Colonic mucosa (tissue), 4 donors: ENCODE measurements at regions not wholly inside any gene's neighbourhood (a gene's known extent, or its start where the extent isn't known, plus 50 kb on each side); places are given as distances from the start of the nearest gene placed in this dataset.

Experiments
- DNase-seq: peaks from one replicate; pipeline ENCODE4 v3.0.0-alpha.2; 2020
- H3K27ac ChIP-seq: fragments of 200-600 bp; one replicate; pipeline ENCODE4 v1.8.0; 2021
- H3K27me3 ChIP-seq: fragments of 200-600 bp; one replicate; pipeline ENCODE4 v1.8.0; 2021
- H3K36me3 ChIP-seq: fragments of 200-600 bp; one replicate; pipeline ENCODE4 v1.8.0; 2021
- H3K4me1 ChIP-seq: fragments of 200-600 bp; one replicate; pipeline ENCODE4 v1.8.0; 2021; ENCODE audit warnings: mild to moderate bottlenecking
- H3K4me3 ChIP-seq: fragments of 200-600 bp; one replicate; pipeline ENCODE4 v1.8.0; 2021
- H3K9ac ChIP-seq, 2 donors: one replicate each; pipeline ENCODE4 v1.7.0; 2013; ENCODE audit warnings: control low read depth in 2 of 2, low read depth in 2 of 2, low read length in 2 of 2
- H3K9me3 ChIP-seq: fragments of 200-600 bp; one replicate; pipeline ENCODE4 v1.8.0; 2021
- intact Hi-C: fragments of 100-400 bp; cut with DNase I; formaldehyde crosslinking; loops from one replicate; pipeline ENCODE4 v1.14.1; 2022
- TF ChIP-seq, protein P1 (sequence below): fragments of 200-600 bp; IDR thresholded peaks from one replicate; pipeline ENCODE4 v1.8.0; 2022; ENCODE audit warnings: antibody characterized with exemption, mild to moderate bottlenecking
- donor health status: healthy.
- donor health status: DM: no; HTN: no; CAD: no.
- donor health status: DM: no; HTN: no; CAD: no.

DNA sequence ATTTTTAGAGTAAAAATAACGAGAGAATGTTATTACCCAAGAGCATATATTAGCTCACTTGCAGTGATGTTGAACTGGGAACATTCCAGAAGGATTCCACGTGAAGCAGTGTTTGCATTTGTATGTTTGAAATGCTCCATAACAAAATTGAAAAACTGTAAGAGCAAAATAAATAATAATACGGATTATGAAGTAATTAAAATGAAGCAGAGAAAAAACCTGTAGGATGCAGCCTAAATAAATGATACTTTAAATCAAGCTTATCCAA, 203.3 kb downstream of the BAMBI start:
- Histone ChIP-seq H3K27me3 (no peaks in the 10 kb centered on the region), H3K36me3 (no peaks in the 10 kb centered on the region), H3K9me3 (no peaks in the 10 kb centered on the region), H3K27ac (no peak overlapping the region), H3K4me3 (no peak overlapping the region), H3K9ac (no peak overlapping the region), H3K4me1 (no peaks in the 10 kb centered on the region)
- DNase-seq: no peak
- intact Hi-C loops: no loop called here
- TF ChIP-seq, protein P1, sequence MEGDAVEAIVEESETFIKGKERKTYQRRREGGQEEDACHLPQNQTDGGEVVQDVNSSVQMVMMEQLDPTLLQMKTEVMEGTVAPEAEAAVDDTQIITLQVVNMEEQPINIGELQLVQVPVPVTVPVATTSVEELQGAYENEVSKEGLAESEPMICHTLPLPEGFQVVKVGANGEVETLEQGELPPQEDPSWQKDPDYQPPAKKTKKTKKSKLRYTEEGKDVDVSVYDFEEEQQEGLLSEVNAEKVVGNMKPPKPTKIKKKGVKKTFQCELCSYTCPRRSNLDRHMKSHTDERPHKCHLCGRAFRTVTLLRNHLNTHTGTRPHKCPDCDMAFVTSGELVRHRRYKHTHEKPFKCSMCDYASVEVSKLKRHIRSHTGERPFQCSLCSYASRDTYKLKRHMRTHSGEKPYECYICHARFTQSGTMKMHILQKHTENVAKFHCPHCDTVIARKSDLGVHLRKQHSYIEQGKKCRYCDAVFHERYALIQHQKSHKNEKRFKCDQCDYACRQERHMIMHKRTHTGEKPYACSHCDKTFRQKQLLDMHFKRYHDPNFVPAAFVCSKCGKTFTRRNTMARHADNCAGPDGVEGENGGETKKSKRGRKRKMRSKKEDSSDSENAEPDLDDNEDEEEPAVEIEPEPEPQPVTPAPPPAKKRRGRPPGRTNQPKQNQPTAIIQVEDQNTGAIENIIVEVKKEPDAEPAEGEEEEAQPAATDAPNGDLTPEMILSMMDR: no peak

DNA sequence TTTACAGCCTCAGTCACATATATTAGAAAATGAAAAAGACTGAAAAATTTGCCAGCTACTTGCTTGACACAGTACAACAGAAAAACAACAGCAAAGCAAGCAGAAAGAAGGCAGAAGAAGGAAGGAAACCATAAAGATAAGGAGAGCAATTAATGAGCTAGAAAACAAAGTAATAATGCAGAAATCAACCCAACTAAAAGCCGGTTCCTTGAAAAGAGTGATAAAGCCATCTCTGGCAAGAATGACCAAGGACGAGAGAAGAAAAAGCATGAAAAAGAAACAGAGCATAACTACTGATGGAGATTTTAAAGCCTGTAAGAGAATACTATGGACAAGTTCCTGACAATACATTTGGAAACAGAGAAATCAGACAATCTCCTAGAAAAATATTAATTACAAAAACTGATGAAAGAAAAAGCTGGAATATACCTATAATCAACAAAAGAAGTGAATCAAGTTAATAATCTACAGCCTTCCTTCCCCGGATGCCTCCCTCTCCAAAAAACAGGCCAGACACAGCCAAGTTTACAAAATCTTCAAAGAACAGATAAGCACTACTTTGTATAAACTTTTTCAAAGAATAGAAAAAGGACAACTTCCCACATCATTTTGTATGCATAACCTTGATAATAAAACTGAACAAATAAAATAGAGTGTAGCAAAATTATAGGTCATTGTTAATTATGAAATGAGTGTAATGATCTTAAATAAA, 204.0 kb downstream of the BAMBI start:
- Histone ChIP-seq H3K36me3 (no peaks in the 10 kb centered on the region), H3K27ac (no peak overlapping the region), H3K4me1 (no peaks in the 10 kb centered on the region), H3K9ac (no peak overlapping the region), H3K4me3 (no peak overlapping the region), H3K27me3 (no peaks in the 10 kb centered on the region), H3K9me3 (no peaks in the 10 kb centered on the region)
- no peak for DNase-seq
- TF ChIP-seq, protein P1: no peak
- intact Hi-C loops: no loop called here

DNA sequence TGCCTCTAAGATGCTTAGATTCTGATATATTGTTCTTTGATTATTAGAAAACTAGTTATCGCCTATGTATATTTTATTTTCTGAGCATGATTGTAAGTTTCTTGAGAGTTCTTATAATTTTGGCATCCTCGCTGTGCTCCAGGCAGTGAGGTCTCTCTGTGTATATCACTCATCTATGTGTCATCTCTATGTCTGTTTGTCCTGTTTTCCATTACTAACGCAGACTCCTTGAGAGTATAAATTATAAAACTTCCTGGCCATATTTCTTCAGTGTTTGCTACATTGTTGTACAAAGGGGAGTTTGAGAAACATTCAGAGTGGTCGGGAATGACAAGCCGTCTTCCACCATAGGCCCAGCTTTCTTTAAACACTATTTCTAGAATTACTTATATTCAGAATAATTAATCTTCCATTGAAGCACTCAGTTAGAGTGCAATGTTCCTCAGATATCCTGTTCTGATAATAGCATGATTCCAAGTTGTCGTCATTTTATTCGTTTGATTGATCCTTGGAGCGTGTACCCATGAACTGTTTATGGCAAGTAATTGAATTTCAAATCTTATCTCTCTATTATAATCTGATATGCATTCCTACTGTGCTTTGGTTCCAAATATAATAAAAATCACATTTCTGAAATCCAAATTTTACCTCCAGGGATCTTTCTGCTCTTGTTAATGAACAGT, 206.6 kb downstream of the BAMBI start:
- intact Hi-C loops: no loop called here
- Histone ChIP-seq H3K9ac (no peak overlapping the region), H3K4me1 (no peaks in the 10 kb centered on the region), H3K27ac (no peak overlapping the region), H3K4me3 (no peak overlapping the region), H3K27me3 (no peaks in the 10 kb centered on the region), H3K36me3 (no peaks in the 10 kb centered on the region), H3K9me3 (no peaks in the 10 kb centered on the region)
- DNase-seq: no peak
- TF ChIP-seq, protein P1: no peak

DNA sequence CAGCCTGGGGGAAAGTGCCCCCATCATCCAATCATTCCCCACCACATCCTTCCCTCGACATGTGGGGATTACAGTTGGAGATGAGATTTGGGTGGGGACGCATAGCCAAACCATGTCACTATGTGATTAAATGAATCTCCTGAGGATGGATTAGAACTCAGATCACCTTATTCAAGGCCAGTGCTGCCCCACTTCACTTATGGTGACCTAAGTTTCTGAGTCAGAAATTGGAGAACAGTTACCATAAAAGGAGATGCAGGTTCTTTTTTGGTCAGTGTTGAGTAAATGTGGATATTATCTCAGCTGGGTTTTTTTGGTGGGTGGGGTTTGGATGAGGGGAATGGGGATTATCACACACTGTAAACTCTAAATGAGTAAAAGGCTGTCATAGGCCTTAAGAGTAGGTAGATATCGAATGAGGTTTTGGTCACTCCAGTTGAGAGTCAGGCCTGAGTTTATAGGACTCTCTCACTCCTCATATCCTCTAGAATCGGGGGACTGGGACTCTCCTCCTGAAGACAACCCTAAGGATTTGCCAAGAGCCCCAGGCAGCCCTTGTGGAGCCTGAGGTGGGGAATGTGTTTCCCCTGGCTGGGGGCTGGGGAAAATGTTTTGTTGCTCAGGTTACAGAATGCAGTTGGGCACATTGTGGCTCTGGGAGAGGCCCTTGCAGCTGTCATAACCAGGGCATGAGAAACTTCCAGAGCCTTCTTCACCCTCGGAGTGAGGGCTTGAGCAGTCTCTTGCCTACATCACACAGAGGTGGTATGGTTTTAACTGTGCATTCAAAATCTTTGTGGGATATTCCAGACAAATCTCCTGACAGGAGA, 213.0 kb downstream of the BAMBI start:
- TF ChIP-seq, protein P1: no peak
- no peak overlapping the region for H3K4me3 ChIP-seq
- H3K4me1 ChIP-seq: no peaks in the 10 kb centered on the region
- no peak for DNase-seq
- H3K9ac ChIP-seq: no peak overlapping the region
- intact Hi-C loops: no loop called here
- H3K27ac ChIP-seq: no peak overlapping the region
- H3K27me3 ChIP-seq: no peaks in the 10 kb centered on the region
- H3K9me3 ChIP-seq: no peaks in the 10 kb centered on the region
- no peaks in the 10 kb centered on the region for H3K36me3 ChIP-seq

DNA sequence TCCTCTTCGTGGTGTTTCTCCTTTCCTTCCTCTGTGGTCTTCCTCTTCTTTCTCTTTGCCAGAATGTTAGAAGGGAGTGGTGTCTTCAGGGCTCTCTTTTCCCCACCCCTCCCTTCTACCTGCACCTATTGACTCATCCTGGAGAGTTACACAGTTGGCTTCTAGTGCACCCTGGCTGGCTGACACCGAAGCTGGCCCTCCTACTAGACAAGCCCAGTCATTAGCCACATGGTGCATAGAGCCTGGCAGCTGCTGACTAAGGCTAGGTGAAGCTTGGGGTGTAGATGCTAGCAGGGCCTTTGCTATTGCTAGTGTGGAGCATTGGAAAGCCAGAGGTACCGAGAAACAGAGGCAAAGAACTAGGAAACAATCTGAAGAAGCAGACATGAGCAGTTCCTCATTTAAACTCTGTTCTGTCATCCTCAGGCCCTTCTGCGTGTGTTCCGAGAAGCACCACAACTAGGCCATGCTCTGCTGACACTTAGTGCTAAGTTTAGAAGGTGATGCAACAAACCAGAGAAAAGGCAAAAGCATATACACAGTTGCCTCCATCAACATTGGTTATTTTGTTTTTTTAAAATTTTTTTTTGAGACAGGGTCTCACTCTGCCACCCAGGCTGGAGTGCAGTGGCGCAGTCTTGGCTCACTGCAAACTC, 213.9 kb downstream of the BAMBI start:
- TF ChIP-seq, protein P1: no peak
- Histone ChIP-seq H3K27me3 (no peaks in the 10 kb centered on the region), H3K9me3 (no peaks in the 10 kb centered on the region), H3K4me3 (no peak overlapping the region), H3K36me3 (no peaks in the 10 kb centered on the region), H3K9ac (no peak overlapping the region), H3K4me1 (no peaks in the 10 kb centered on the region), H3K27ac (no peak overlapping the region)
- no peak for DNase-seq
- intact Hi-C loops: no loop called here
